ENCODE measurements at regions not wholly inside any gene's neighbourhood (a gene's known extent, or its start where the extent isn't known, plus 50 kb on each side); places are given as distances from the start of the nearest gene placed in this dataset.

GRCh38 chr13:84847107-84847506 is 952.1 kb downstream of the SLITRK6 start:
- Histone ChIP-seq H3K9me3 (no peaks in the 10 kb centered on the region), H3K27ac (no peak overlapping the region), H3K27me3 (no peaks in the 10 kb centered on the region), H3K4me3 (no peak overlapping the region), H3K36me3 (no peaks in the 10 kb centered on the region), H3K4me1 (no peaks in the 10 kb centered on the region)
- TF ChIP-seq POLR2AphosphoS5 (IDR thresholded peaks at IDR 0.05), result no peak
- no peak for TF ChIP-seq EP300 (IDR thresholded peaks at IDR 0.05)
- no peak for TF ChIP-seq POLR2A (IDR thresholded peaks at IDR 0.05)
- no peak for TF ChIP-seq CTCF (IDR thresholded peaks at IDR 0.05)
- DNase-seq (no peak), ATAC-seq (ENCODE audit: low FRiP score in 2 of 2) (no peak)
- WGBS, 2 donors, result 63 to 64% methylated on average over 1 of the region's 1 CpG

GRCh38 chr13:84845907-84846619 is 953.2 kb downstream of the SLITRK6 start:
- 58 to 73% methylated on average over 4 of the region's 4 CpGs for WGBS, 2 donors
- Histone ChIP-seq H3K36me3 (no peaks in the 10 kb centered on the region), H3K27me3 (no peaks in the 10 kb centered on the region), H3K9me3 (no peaks in the 10 kb centered on the region), H3K4me3 (no peak overlapping the region), H3K27ac (no peak overlapping the region), H3K4me1 (no peaks in the 10 kb centered on the region)
- ATAC-seq (ENCODE audit: low FRiP score in 2 of 2) (no peak), DNase-seq (no peak)
- TF ChIP-seq EP300 (IDR thresholded peaks at IDR 0.05) (no peak), POLR2A (IDR thresholded peaks at IDR 0.05) (no peak), CTCF (IDR thresholded peaks at IDR 0.05) (no peak), POLR2AphosphoS5 (IDR thresholded peaks at IDR 0.05) (no peak)

- Histone ChIP-seq H3K27me3 (no peaks in the 10 kb centered on the region), H3K9me3 (no peaks in the 10 kb centered on the region), H3K4me3 (no peak overlapping the region), H3K4me1 (no peaks in the 10 kb centered on the region), H3K27ac (no peak overlapping the region), H3K36me3 (no peaks in the 10 kb centered on the region)
- TF ChIP-seq CTCF (IDR thresholded peaks at IDR 0.05), result no peak
- no peak for TF ChIP-seq POLR2A (IDR thresholded peaks at IDR 0.05)
- no peak for TF ChIP-seq EP300 (IDR thresholded peaks at IDR 0.05)
- TF ChIP-seq POLR2AphosphoS5 (IDR thresholded peaks at IDR 0.05), result no peak
- no peak for DNase-seq
- 47 to 48% methylated on average over 1 of the region's 1 CpG for WGBS, 2 donors
- no peak for ATAC-seq (ENCODE audit: low FRiP score in 2 of 2)
These were observed 954.7 kb downstream of the SLITRK6 start for GRCh38 chr13:84844473-84844872.

GRCh38 chr13:84843368-84843767 is 955.9 kb downstream of the SLITRK6 start:
- 71 to 86% methylated on average over 1 of the region's 1 CpG for WGBS, 2 donors
- TF ChIP-seq CTCF (IDR thresholded peaks at IDR 0.05) (no peak), EP300 (IDR thresholded peaks at IDR 0.05) (no peak), POLR2A (IDR thresholded peaks at IDR 0.05) (no peak), POLR2AphosphoS5 (IDR thresholded peaks at IDR 0.05) (no peak)

GRCh38 chr13:84834201-84834600 is 951.9 kb upstream of the SLITRK1 start:
- Histone ChIP-seq H3K4me1 (no peaks in the 10 kb centered on the region), H3K27me3 (no peaks in the 10 kb centered on the region), H3K27ac (no peak overlapping the region), H3K9me3 (no peaks in the 10 kb centered on the region), H3K4me3 (no peak overlapping the region), H3K36me3 (no peaks in the 10 kb centered on the region)
- ATAC-seq (ENCODE audit: low FRiP score in 2 of 2) (no peak), DNase-seq (no peak)
- TF ChIP-seq EP300 (IDR thresholded peaks at IDR 0.05), result no peak
- no peak for TF ChIP-seq POLR2AphosphoS5 (IDR thresholded peaks at IDR 0.05)
- TF ChIP-seq CTCF (IDR thresholded peaks at IDR 0.05), result no peak
- TF ChIP-seq POLR2A (IDR thresholded peaks at IDR 0.05), result no peak
- WGBS, 2 donors, result 82 to 92% methylated on average over 2 of the region's 2 CpGs

More at GRCh38 chr13:84843368-84843767, 955.9 kb downstream of the SLITRK6 start:
- no peaks in the 10 kb centered on the region for H3K4me1 ChIP-seq
- no peaks in the 10 kb centered on the region for H3K27me3 ChIP-seq
- no peak overlapping the region for H3K4me3 ChIP-seq
- no peak for ATAC-seq (ENCODE audit: low FRiP score in 2 of 2)
- H3K36me3 ChIP-seq, result no peaks in the 10 kb centered on the region
- H3K9me3 ChIP-seq, result no peaks in the 10 kb centered on the region
- DNase-seq, result no peak
- no peak overlapping the region for H3K27ac ChIP-seq

All from upper lobe of left lung (tissue), 6 donors.